ENCODE measurements at regions not wholly inside any gene's neighbourhood (a gene's known extent, or its start where the extent isn't known, plus 50 kb on each side); places are given as distances from the start of the nearest gene placed in this dataset.

GRCh38 chr3:154942827-154943226, 137.3 kb upstream of the MME start:
- no peak overlapping the region for H3K27ac ChIP-seq (ENCODE audit: low read length)
- H2AFZ ChIP-seq (ENCODE audit: low read depth, low read length) = no peak overlapping the region
- no peak overlapping the region for H3K9ac ChIP-seq (ENCODE audit: low read length)
- H3K36me3 ChIP-seq (ENCODE audit: insufficient read depth, low read length) = no peaks in the 10 kb centered on the region
- no peaks in the 10 kb centered on the region for H3K9me3 ChIP-seq (ENCODE audit: low read length)
- no peaks in the 10 kb centered on the region for H3K9me2 ChIP-seq (ENCODE audit: insufficient read depth, low read length)
- no peaks in the 10 kb centered on the region for H4K20me1 ChIP-seq (ENCODE audit: insufficient read depth)
- no peak overlapping the region for H3K4me3 ChIP-seq (ENCODE audit: low read length)
- no peak for TF ChIP-seq TAF1 (IDR thresholded peaks at IDR 0.05; ENCODE audit: low read depth)
- no peaks in the 10 kb centered on the region for H3K27me3 ChIP-seq (ENCODE audit: insufficient read depth, low read depth, low read length)
- H3K4me2 ChIP-seq (ENCODE audit: low read length) = no peak overlapping the region
- H3K79me2 ChIP-seq (replicated peaks; ENCODE audit: insufficient read depth, low read length) = no peaks in the 10 kb centered on the region
- H3F3A ChIP-seq (ENCODE audit: insufficient read depth, low read length, poor library complexity, severe bottlenecking) = no peaks in the 10 kb centered on the region

DNA sequence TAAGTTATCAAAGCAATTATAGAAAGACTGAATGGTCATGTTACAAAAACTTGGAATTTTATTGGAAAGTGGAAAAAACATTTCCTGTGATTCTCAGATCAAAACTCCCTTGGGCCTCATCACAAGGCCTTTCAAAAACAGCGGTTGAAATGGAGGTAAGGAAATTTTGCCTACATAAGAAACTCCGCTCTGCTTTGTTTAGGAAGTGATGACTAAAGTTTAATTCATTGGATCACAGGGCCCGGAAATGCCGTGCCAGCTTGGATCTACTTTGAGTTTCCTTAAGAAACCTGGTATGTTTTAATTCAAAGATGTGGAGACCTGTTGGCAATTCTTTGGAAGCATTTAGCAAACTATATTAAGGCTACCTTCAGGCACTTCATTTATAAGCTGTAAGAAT, 143.9 kb upstream of the MME start:
- no peaks in the 10 kb centered on the region for H3K79me2 ChIP-seq (replicated peaks; ENCODE audit: insufficient read depth, low read length)
- no peaks in the 10 kb centered on the region for H3K36me3 ChIP-seq (ENCODE audit: insufficient read depth, low read length)
- no peak overlapping the region for H3K4me3 ChIP-seq (ENCODE audit: low read length)
- H3K9me3 ChIP-seq (ENCODE audit: low read length) = no peaks in the 10 kb centered on the region
- H3K9ac ChIP-seq (ENCODE audit: low read length) = no peak overlapping the region
- no peaks in the 10 kb centered on the region for H3F3A ChIP-seq (ENCODE audit: insufficient read depth, low read length, poor library complexity, severe bottlenecking)
- no peaks in the 10 kb centered on the region for H4K20me1 ChIP-seq (ENCODE audit: insufficient read depth)
- no peak overlapping the region for H3K27ac ChIP-seq (ENCODE audit: low read length)
- no peak for TF ChIP-seq EZH2 (IDR thresholded peaks at IDR 0.05; ENCODE audit: borderline replicate concordance, insufficient read depth, low read length, poor library complexity, severe bottlenecking)
- no peaks in the 10 kb centered on the region for H3K9me2 ChIP-seq (ENCODE audit: insufficient read depth, low read length)
- H3K27me3 ChIP-seq (ENCODE audit: insufficient read depth, low read depth, low read length) = no peaks in the 10 kb centered on the region
- H3K4me2 ChIP-seq (ENCODE audit: low read length) = no peak overlapping the region
- no peak overlapping the region for H2AFZ ChIP-seq (ENCODE audit: low read depth, low read length)

DNA sequence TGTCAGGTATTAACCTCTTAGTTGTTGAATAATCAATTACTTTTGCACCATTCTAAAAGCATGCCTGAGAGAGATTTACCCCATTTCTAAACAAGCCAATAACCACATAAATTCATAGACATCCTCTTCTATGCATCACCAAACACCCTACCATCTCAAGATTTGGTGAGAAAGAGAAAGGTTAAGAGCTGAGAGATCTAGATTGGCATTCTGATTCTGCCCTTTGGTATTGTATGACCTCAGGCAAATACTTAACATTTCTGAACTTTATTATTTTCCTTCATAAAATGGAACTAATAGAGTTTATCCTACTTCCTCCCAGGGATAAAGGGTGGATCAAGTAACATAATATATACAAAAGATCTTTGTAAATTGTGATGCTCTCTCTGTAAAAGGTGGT, 146.5 kb upstream of the MME start:
- TF ChIP-seq, protein P1, sequence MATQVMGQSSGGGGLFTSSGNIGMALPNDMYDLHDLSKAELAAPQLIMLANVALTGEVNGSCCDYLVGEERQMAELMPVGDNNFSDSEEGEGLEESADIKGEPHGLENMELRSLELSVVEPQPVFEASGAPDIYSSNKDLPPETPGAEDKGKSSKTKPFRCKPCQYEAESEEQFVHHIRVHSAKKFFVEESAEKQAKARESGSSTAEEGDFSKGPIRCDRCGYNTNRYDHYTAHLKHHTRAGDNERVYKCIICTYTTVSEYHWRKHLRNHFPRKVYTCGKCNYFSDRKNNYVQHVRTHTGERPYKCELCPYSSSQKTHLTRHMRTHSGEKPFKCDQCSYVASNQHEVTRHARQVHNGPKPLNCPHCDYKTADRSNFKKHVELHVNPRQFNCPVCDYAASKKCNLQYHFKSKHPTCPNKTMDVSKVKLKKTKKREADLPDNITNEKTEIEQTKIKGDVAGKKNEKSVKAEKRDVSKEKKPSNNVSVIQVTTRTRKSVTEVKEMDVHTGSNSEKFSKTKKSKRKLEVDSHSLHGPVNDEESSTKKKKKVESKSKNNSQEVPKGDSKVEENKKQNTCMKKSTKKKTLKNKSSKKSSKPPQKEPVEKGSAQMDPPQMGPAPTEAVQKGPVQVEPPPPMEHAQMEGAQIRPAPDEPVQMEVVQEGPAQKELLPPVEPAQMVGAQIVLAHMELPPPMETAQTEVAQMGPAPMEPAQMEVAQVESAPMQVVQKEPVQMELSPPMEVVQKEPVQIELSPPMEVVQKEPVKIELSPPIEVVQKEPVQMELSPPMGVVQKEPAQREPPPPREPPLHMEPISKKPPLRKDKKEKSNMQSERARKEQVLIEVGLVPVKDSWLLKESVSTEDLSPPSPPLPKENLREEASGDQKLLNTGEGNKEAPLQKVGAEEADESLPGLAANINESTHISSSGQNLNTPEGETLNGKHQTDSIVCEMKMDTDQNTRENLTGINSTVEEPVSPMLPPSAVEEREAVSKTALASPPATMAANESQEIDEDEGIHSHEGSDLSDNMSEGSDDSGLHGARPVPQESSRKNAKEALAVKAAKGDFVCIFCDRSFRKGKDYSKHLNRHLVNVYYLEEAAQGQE (IDR thresholded peaks at IDR 0.05; ENCODE audit: borderline replicate concordance) = no peak
- TF ChIP-seq EP300 (conservative IDR thresholded peaks at IDR 0.05; ENCODE audit: poor library complexity, severe bottlenecking) = no peak
- TF ChIP-seq TAF1 (IDR thresholded peaks at IDR 0.05; ENCODE audit: low read depth) = no peak
- TF ChIP-seq POLR2AphosphoS5 (IDR thresholded peaks at IDR 0.05) = no peak
- no peak for TF ChIP-seq EZH2 (IDR thresholded peaks at IDR 0.05; ENCODE audit: borderline replicate concordance, insufficient read depth, low read length, poor library complexity, severe bottlenecking)
- no peak for TF ChIP-seq SMC3 (conservative IDR thresholded peaks at IDR 0.05; ENCODE audit: poor library complexity)
- no peak for TF ChIP-seq RAD21 (conservative IDR thresholded peaks at IDR 0.05)
- TF ChIP-seq, protein P2, sequence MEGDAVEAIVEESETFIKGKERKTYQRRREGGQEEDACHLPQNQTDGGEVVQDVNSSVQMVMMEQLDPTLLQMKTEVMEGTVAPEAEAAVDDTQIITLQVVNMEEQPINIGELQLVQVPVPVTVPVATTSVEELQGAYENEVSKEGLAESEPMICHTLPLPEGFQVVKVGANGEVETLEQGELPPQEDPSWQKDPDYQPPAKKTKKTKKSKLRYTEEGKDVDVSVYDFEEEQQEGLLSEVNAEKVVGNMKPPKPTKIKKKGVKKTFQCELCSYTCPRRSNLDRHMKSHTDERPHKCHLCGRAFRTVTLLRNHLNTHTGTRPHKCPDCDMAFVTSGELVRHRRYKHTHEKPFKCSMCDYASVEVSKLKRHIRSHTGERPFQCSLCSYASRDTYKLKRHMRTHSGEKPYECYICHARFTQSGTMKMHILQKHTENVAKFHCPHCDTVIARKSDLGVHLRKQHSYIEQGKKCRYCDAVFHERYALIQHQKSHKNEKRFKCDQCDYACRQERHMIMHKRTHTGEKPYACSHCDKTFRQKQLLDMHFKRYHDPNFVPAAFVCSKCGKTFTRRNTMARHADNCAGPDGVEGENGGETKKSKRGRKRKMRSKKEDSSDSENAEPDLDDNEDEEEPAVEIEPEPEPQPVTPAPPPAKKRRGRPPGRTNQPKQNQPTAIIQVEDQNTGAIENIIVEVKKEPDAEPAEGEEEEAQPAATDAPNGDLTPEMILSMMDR (IDR thresholded peaks at IDR 0.05; ENCODE audit: poor library complexity, severe bottlenecking) = no peak
- TF ChIP-seq MXI1 (conservative IDR thresholded peaks at IDR 0.05; ENCODE audit: poor library complexity, severe bottlenecking) = no peak
- no peak overlapping the region for H3K9ac ChIP-seq (ENCODE audit: low read length)
- H3K79me2 ChIP-seq (replicated peaks; ENCODE audit: insufficient read depth, low read length) = no peaks in the 10 kb centered on the region
- H4K20me1 ChIP-seq (ENCODE audit: insufficient read depth) = no peaks in the 10 kb centered on the region
- no peak overlapping the region for H3K27ac ChIP-seq (ENCODE audit: low read length)
- no peaks in the 10 kb centered on the region for H3K36me3 ChIP-seq (ENCODE audit: insufficient read depth, low read length)
- no peaks in the 10 kb centered on the region for H3F3A ChIP-seq (ENCODE audit: insufficient read depth, low read length, poor library complexity, severe bottlenecking)
- H3K4me3 ChIP-seq (ENCODE audit: low read length) = no peak overlapping the region
- H3K9me2 ChIP-seq (ENCODE audit: insufficient read depth, low read length) = no peaks in the 10 kb centered on the region
- H3K9me3 ChIP-seq (ENCODE audit: low read length) = no peaks in the 10 kb centered on the region
- no peaks in the 10 kb centered on the region for H3K27me3 ChIP-seq (ENCODE audit: insufficient read depth, low read depth, low read length)
- H3K4me2 ChIP-seq (ENCODE audit: low read length) = no peak overlapping the region
- H2AFZ ChIP-seq (ENCODE audit: low read depth, low read length) = no peak overlapping the region

Measured in neural cell (in vitro differentiated cells).